Keratinocyte (primary cell): ENCODE measurements at regions not wholly inside any gene's neighbourhood (a gene's known extent, or its start where the extent isn't known, plus 50 kb on each side); places are given as distances from the start of the nearest gene placed in this dataset.
"Not testable (repeated sequence)": the region's sequence is repeated elsewhere in the genome, so short reads cannot be mapped to it uniquely, and the experiment has no call there.

Experiments
- DNase-seq: peaks from one replicate; pipeline ENCODE4 v3.0.0-alpha.2; 2011; ENCODE audit warnings: low read depth, missing footprints, low spot score
- FAIRE-seq: peaks from 2 replicates; lab custom pipeline; 2011; peaks lifted over from hg19 to GRCh38; lab: Jason Lieb, UNC
- H2AFZ ChIP-seq: 2 replicates; pipeline ENCODE4 v1.6.0; 2012; ENCODE audit warnings: low read length, control low read depth, inconsistent platforms; ENCODE audit not compliant: control insufficient read depth
- H3K27ac ChIP-seq: 2 replicates; pipeline ENCODE4 v1.5.1; 2011; ENCODE audit warnings: low read length; ENCODE audit not compliant: control insufficient read depth, insufficient read depth
- H3K27me3 ChIP-seq: 3 replicates; pipeline ENCODE4 v1.6.0; 2011; ENCODE audit warnings: low read length; ENCODE audit not compliant: control insufficient read depth, insufficient read depth; ENCODE audit errors: extremely low read depth
- H3K36me3 ChIP-seq, 2 experiments: 2 replicates in 1 of 2; 3 replicates in 1 of 2; pipeline ENCODE4 v1.5.1; 2011; ENCODE audit warnings: low read length in 2 of 2, mild to moderate bottlenecking in 1 of 2; ENCODE audit not compliant: control insufficient read depth in 2 of 2, insufficient read depth in 2 of 2; ENCODE audit errors: extremely low read depth in 1 of 2
- H3K4me1 ChIP-seq: 3 replicates; pipeline ENCODE4 v1.5.1; 2011; ENCODE audit warnings: low read length; ENCODE audit not compliant: control insufficient read depth, insufficient read depth; ENCODE audit errors: extremely low read depth
- H3K4me2 ChIP-seq: 3 replicates; pipeline ENCODE4 v1.6.0; 2011; ENCODE audit warnings: low read depth, low read length; ENCODE audit not compliant: control insufficient read depth, insufficient read depth; ENCODE audit errors: extremely low read depth
- H3K4me3 ChIP-seq, 3 experiments: fragments of 200-600 bp in 1 of 3; sonication (generic) in 1 of 3; 2 replicates in 2 of 3; 3 replicates in 1 of 3; pipeline ENCODE4 v1.5.1; 2011 to 2016; ENCODE audit warnings: low read length in 3 of 3, mild to moderate bottlenecking in 3 of 3, control low read depth in 2 of 3, inconsistent platforms in 1 of 3, low read depth in 1 of 3, mixed read lengths in 1 of 3, mixed run types in 1 of 3, moderate library complexity in 1 of 3; ENCODE audit not compliant: control insufficient read depth in 2 of 3, insufficient read depth in 2 of 3; ENCODE audit errors: extremely low read depth in 1 of 3
- H3K79me2 ChIP-seq: 2 replicates; pipeline ENCODE4 v1.6.0; 2012; ENCODE audit warnings: low read length; ENCODE audit not compliant: control insufficient read depth, insufficient read depth
- H3K9ac ChIP-seq: 3 replicates; pipeline ENCODE4 v1.6.0; 2011; ENCODE audit warnings: low read length; ENCODE audit not compliant: control insufficient read depth, insufficient read depth; ENCODE audit errors: extremely low read depth
- H3K9me1 ChIP-seq: 3 replicates; pipeline ENCODE4 v1.6.0; 2011; ENCODE audit warnings: low read length; ENCODE audit not compliant: control insufficient read depth, insufficient read depth; ENCODE audit errors: extremely low read depth
- H3K9me3 ChIP-seq: 2 replicates; pipeline ENCODE4 v1.5.1; 2012; ENCODE audit warnings: low read depth, low read length; ENCODE audit not compliant: control insufficient read depth
- H4K20me1 ChIP-seq: 3 replicates; pipeline ENCODE4 v1.6.0; 2011; ENCODE audit warnings: low read length; ENCODE audit not compliant: control insufficient read depth, insufficient read depth; ENCODE audit errors: extremely low read depth
- EZH2 ChIP-seq: IDR thresholded peaks from one replicate; pipeline ENCODE4 v1.6.1; 2012; ENCODE audit warnings: inconsistent platforms, mild to moderate bottlenecking, low read length, moderate library complexity
- dilution Hi-C: fragments of 300-500 bp; cut with MboI; formaldehyde crosslinking; loops from one replicate; pipeline ENCODE4 v1.7.0; 2020; ENCODE audit warnings: low sequenced_read_pairs; ENCODE audit not compliant: extremely low pct_ligation_motif_present
- TF ChIP-seq, protein P1 (sequence below), 3 experiments: IDR thresholded peaks in 1 of 3; conservative IDR thresholded peaks in 1 of 3; optimal IDR thresholded peaks in 1 of 3; 2 replicates in 2 of 3; 3 replicates in 1 of 3; pipeline versions ENCODE3 to v1.5.1; 2011; ENCODE audit warnings: low read length in 3 of 3, mild to moderate bottlenecking in 3 of 3, moderate library complexity in 2 of 3, control low read depth in 1 of 3, inconsistent platforms in 1 of 3; ENCODE audit not compliant: insufficient read depth in 2 of 3; ENCODE audit errors: extremely low read depth in 1 of 3

DNA sequence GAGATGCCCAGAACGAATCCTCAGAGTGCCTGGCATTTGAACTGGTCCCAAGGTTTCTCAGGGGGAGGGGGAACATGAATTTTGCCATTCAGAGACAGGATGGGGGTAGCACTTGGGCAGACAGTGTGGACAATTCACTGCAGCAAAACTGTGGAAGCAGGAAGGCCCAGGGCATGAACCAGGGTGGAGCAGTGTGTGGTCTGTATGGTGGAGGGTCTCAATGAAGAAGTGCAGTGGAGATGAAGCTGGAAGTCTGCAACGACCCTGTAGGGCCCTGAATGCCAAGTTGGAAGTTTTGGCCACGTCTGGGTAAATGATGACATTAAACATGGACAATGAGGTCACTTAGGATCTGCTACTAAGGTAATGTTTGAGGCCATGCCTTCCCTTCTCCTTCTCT lies 273.9 kb downstream of the CDK5RAP2 start:
- Histone ChIP-seq H3K27me3 (no peaks in the 10 kb centered on the region), H3K36me3 (no peaks in the 10 kb centered on the region), H3K4me1 (no peaks in the 10 kb centered on the region), H3K4me3 (no peak overlapping the region), H4K20me1 (no peaks in the 10 kb centered on the region), H3K79me2 (no peaks in the 10 kb centered on the region), H3K9me1 (no peaks in the 10 kb centered on the region), H2AFZ (no peak overlapping the region), H3K27ac (no peak overlapping the region), H3K9me3 (no peaks in the 10 kb centered on the region), H3K9ac (no peak overlapping the region), H3K4me2 (no peak overlapping the region)
- TF ChIP-seq, protein P1, sequence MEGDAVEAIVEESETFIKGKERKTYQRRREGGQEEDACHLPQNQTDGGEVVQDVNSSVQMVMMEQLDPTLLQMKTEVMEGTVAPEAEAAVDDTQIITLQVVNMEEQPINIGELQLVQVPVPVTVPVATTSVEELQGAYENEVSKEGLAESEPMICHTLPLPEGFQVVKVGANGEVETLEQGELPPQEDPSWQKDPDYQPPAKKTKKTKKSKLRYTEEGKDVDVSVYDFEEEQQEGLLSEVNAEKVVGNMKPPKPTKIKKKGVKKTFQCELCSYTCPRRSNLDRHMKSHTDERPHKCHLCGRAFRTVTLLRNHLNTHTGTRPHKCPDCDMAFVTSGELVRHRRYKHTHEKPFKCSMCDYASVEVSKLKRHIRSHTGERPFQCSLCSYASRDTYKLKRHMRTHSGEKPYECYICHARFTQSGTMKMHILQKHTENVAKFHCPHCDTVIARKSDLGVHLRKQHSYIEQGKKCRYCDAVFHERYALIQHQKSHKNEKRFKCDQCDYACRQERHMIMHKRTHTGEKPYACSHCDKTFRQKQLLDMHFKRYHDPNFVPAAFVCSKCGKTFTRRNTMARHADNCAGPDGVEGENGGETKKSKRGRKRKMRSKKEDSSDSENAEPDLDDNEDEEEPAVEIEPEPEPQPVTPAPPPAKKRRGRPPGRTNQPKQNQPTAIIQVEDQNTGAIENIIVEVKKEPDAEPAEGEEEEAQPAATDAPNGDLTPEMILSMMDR (optimal IDR thresholded peaks at IDR 0.05 in 1 of 3, IDR thresholded peaks at IDR 0.05 in 1 of 3, conservative IDR thresholded peaks at IDR 0.05 in 1 of 3; ENCODE audit: extremely low read depth in 1 of 3, insufficient read depth in 2 of 3, low read length in 3 of 3) = no peak
- TF ChIP-seq EZH2 = no peak
- DNase-seq = no peak
- FAIRE-seq = no peak
- dilution Hi-C loops = no loop called here

DNA sequence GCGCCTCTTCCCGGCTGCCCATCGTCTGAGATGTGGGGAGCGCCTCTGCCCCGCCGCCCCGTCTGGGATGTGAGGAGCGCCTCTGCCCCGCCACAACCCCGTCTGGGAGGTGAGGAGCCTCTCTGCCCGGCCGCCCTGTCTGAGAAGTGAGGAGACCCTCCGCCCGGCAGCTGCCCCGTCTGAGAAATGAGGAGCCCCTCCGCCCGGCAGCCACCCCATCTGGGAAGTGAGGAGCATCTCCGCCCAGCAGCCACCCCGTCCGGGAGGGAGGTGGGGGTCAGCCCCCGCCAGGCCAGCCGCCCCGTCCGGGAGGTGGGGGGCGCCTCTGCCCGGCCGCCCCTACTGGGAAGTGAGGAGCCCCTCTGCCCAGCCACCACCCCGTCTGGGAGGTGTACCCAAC lies 275.1 kb downstream of the CDK5RAP2 start:
- H3K4me1 ChIP-seq, H3K9me1 ChIP-seq, H3K79me2 ChIP-seq, H3K27me3 ChIP-seq, H3K27ac ChIP-seq, H2AFZ ChIP-seq, H3K4me3 ChIP-seq, DNase-seq, dilution Hi-C loops, FAIRE-seq, H3K36me3 ChIP-seq, H3K9me3 ChIP-seq, H3K4me2 ChIP-seq, H3K9ac ChIP-seq, H4K20me1 ChIP-seq: not testable (repeated sequence)

DNA sequence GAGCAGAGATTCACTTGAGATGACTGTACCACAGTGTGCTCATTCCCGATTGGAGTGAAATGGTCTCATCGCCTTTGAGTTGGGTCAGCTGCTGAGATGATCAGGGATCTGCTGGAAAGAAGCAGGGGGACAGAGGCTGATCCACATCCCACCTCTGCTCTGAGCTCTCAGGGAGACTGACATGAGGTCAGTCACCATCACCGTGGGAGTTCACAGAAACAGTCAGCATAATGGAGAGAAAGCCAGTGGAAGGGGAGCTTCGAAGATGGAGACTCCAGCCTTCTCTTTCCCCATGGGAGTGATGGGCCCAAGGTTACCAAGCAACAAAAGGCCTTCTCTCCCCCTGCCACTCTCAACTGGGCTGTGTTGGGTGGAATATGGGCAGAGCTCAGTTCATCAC lies 276.4 kb downstream of the CDK5RAP2 start:
- Histone ChIP-seq H3K9ac (no peak overlapping the region), H3K9me3 (no peaks in the 10 kb centered on the region), H3K27me3 (no peaks in the 10 kb centered on the region), H3K27ac (no peak overlapping the region), H3K4me3 (no peak overlapping the region), H3K79me2 (no peaks in the 10 kb centered on the region), H3K4me2 (no peak overlapping the region), H3K36me3 (no peaks in the 10 kb centered on the region), H4K20me1 (no peaks in the 10 kb centered on the region), H2AFZ (no peak overlapping the region), H3K9me1 (no peaks in the 10 kb centered on the region), H3K4me1 (no peaks in the 10 kb centered on the region)
- DNase-seq = no peak
- TF ChIP-seq EZH2 = no peak
- TF ChIP-seq, protein P1 (optimal IDR thresholded peaks at IDR 0.05 in 1 of 3, IDR thresholded peaks at IDR 0.05 in 1 of 3, conservative IDR thresholded peaks at IDR 0.05 in 1 of 3; ENCODE audit: extremely low read depth in 1 of 3, insufficient read depth in 2 of 3, low read length in 3 of 3) = no peak
- FAIRE-seq = no peak
- dilution Hi-C loops = no loop called here
